ENCODE measurements at regions not wholly inside any gene's neighbourhood (a gene's known extent, or its start where the extent isn't known, plus 50 kb on each side); places are given as distances from the start of the nearest gene placed in this dataset.
A peak's percentile ranks its signal among the peaks of the same experiment; 100 is the strongest.

DNA sequence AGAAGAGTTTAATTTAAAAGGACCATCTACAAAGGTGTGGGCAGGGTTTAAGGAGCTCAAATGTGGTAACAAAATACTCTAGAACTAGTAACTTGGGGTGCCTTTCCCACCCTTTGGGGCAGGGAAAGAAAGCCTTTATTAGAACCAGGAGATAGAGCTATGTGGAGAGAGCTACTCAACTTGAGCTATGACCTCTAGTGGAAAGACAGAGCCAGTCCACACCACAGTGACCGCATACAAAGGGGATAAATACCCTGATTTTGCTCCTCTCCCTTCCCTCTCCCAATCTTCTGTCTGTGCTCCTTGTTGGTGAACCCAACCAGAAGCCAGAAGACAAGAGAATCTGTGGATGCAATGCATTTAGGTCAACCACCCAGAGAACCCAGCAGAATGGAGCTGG is 54.4 kb upstream of the JAK1 start:
- Histone ChIP-seq H3K27me3 (ENCODE audit: low read depth) (no peaks in the 10 kb centered on the region), H3K27ac (no peak overlapping the region), H3K4me1 (no peaks in the 10 kb centered on the region), H3K36me3 (no peaks in the 10 kb centered on the region), H3K4me3 (no peak overlapping the region), H3K9me3 (no peaks in the 10 kb centered on the region)
- TF ChIP-seq, protein P1, sequence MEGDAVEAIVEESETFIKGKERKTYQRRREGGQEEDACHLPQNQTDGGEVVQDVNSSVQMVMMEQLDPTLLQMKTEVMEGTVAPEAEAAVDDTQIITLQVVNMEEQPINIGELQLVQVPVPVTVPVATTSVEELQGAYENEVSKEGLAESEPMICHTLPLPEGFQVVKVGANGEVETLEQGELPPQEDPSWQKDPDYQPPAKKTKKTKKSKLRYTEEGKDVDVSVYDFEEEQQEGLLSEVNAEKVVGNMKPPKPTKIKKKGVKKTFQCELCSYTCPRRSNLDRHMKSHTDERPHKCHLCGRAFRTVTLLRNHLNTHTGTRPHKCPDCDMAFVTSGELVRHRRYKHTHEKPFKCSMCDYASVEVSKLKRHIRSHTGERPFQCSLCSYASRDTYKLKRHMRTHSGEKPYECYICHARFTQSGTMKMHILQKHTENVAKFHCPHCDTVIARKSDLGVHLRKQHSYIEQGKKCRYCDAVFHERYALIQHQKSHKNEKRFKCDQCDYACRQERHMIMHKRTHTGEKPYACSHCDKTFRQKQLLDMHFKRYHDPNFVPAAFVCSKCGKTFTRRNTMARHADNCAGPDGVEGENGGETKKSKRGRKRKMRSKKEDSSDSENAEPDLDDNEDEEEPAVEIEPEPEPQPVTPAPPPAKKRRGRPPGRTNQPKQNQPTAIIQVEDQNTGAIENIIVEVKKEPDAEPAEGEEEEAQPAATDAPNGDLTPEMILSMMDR (IDR thresholded peaks at IDR 0.05): peak; percentile 16
- ATAC-seq (peak; percentile 47), DNase-seq (no peak)
- intact Hi-C loops (cut with DNase I): no loop called here

GRCh38 chr1:65021795-65022194 is 55.4 kb upstream of the JAK1 start:
- no peaks in the 10 kb centered on the region for H3K27me3 ChIP-seq (ENCODE audit: low read depth)
- TF ChIP-seq, protein P1 (IDR thresholded peaks at IDR 0.05): no peak
- H3K4me3 ChIP-seq: no peak overlapping the region
- peaks cover 9% of the 10 kb centered on the region for H3K4me1 ChIP-seq
- no peak for ATAC-seq
- H3K9me3 ChIP-seq: no peaks in the 10 kb centered on the region
- no peak for DNase-seq
- no peaks in the 10 kb centered on the region for H3K36me3 ChIP-seq
- intact Hi-C loops (cut with DNase I): no loop called here
- H3K27ac ChIP-seq: no peak overlapping the region

GRCh38 chr1:65022216-65022615 is 55.9 kb upstream of the JAK1 start:
- Histone ChIP-seq H3K4me3 (no peak overlapping the region), H3K27me3 (ENCODE audit: low read depth) (no peaks in the 10 kb centered on the region), H3K9me3 (no peaks in the 10 kb centered on the region), H3K27ac (no peak overlapping the region), H3K4me1 (peaks cover 13% of the 10 kb centered on the region), H3K36me3 (no peaks in the 10 kb centered on the region)
- DNase-seq (no peak), ATAC-seq (no peak)
- TF ChIP-seq, protein P1 (IDR thresholded peaks at IDR 0.05): no peak
- intact Hi-C loops (cut with DNase I): no loop called here

DNA sequence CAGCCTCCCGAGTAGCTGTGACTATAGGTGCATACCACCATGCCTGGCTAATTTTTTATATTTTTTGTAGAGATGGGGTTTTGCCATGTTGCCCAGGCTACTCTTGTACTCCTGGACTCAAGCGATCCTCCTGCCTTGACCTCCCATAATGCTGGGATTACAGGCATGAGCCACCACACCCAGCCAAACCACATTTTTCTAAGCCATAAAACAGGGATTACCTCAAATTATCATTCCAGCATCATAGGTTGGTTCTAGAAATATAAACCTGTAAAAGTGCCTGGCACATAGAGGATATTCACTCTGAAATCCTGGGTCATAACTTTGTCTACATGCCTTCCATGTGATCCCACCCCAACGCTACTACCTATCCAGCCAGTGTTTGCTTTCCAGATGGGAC is 59.4 kb upstream of the JAK1 start:
- no peak for ATAC-seq
- TF ChIP-seq, protein P1 (IDR thresholded peaks at IDR 0.05): no peak
- DNase-seq: no peak
- Histone ChIP-seq H3K27ac (no peak overlapping the region), H3K27me3 (ENCODE audit: low read depth) (no peaks in the 10 kb centered on the region), H3K9me3 (no peaks in the 10 kb centered on the region), H3K4me1 (peaks cover 32% of the 10 kb centered on the region), H3K4me3 (no peak overlapping the region), H3K36me3 (no peaks in the 10 kb centered on the region)
- intact Hi-C loops (cut with DNase I): no loop called here

DNA sequence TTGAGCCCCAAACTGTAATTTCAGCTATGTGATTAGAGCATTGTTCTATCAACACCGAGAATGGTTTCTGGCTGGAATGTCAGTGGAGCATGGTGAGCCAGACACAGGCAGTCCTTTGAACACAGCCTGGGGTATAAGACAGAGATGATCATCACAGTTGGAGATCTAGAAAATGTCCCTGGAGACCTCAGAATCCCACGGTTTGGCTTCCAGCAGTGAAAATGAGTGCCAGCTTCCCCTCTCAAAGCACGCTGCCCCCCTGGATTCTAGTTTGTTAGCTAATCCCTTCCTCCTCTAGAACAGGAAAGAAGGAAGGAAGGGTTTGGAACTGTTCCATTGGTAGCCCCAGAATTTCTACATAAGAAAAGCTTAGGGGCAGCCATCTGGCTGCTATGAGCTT is 59.9 kb upstream of the JAK1 start:
- Histone ChIP-seq H3K36me3 (no peaks in the 10 kb centered on the region), H3K9me3 (no peaks in the 10 kb centered on the region), H3K27me3 (ENCODE audit: low read depth) (no peaks in the 10 kb centered on the region), H3K27ac (no peak overlapping the region), H3K4me3 (no peak overlapping the region), H3K4me1 (peaks cover 32% of the 10 kb centered on the region)
- TF ChIP-seq, protein P1 (IDR thresholded peaks at IDR 0.05): no peak
- no peak for DNase-seq
- no peak for ATAC-seq
- intact Hi-C loops (cut with DNase I): no loop called here

Measured in lower lobe of right lung (tissue), 2 donors.